SK-N-SH treated with all-trans-retinoic acid at 6 μM for 48 hours (cell line): ENCODE measurements at regions not wholly inside any gene's neighbourhood (a gene's known extent, or its start where the extent isn't known, plus 50 kb on each side); places are given as distances from the start of the nearest gene placed in this dataset.

Experiments
- ATAC-seq: fragments of 200-7000 bp; cut with Tn5 transposase; 3 replicates; pipeline ENCODE4 v1.9.1; 2020; ENCODE audit warnings: mild to moderate bottlenecking, moderate library complexity
- BACH2 ChIP-seq: fragments of 250-450 bp; sonication (Bioruptor Pico); IDR thresholded peaks from 2 replicates; pipeline ENCODE4 v1.9.0; 2021; ENCODE audit warnings: mild to moderate bottlenecking, borderline replicate concordance
- CREB5 ChIP-seq: fragments of 250-450 bp; sonication (Bioruptor Pico); IDR thresholded peaks from 2 replicates; pipeline ENCODE4 v1.5.1; 2020; ENCODE audit warnings: low read depth, mild to moderate bottlenecking, moderate library complexity
- ESRRG ChIP-seq: fragments of 250-450 bp; sonication (Bioruptor Pico); IDR thresholded peaks from 2 replicates; pipeline ENCODE4 v1.6.1; 2021; ENCODE audit warnings: mild to moderate bottlenecking
- GLIS3 ChIP-seq: fragments of 250-450 bp; sonication (Bioruptor Pico); IDR thresholded peaks from 2 replicates; pipeline ENCODE4 v1.5.0; 2020; ENCODE audit warnings: mild to moderate bottlenecking, moderate library complexity
- ISL1 ChIP-seq: fragments of 250-450 bp; sonication (Bioruptor Pico); IDR thresholded peaks from 2 replicates; pipeline ENCODE4 v2.1.2; 2022; ENCODE audit warnings: mild to moderate bottlenecking, moderate library complexity
- OSR1 ChIP-seq: fragments of 250-450 bp; sonication (Bioruptor Pico); IDR thresholded peaks from 2 replicates; pipeline ENCODE4 v1.8.0; 2022; ENCODE audit warnings: moderate library complexity, mild to moderate bottlenecking, inconsistent platforms
- PATZ1 ChIP-seq: fragments of 250-450 bp; sonication (Bioruptor Pico); IDR thresholded peaks from 2 replicates; pipeline ENCODE4 v1.8.0; 2020; ENCODE audit warnings: mild to moderate bottlenecking, moderate library complexity, borderline replicate concordance
- POU6F1 ChIP-seq: fragments of 250-450 bp; sonication (Bioruptor Pico); IDR thresholded peaks from 2 replicates; pipeline ENCODE4 v1.8.0; 2021; ENCODE audit warnings: low read depth, mild to moderate bottlenecking, moderate library complexity, borderline replicate concordance
- PPARA ChIP-seq: fragments of 250-450 bp; sonication (Bioruptor Pico); IDR thresholded peaks from 2 replicates; pipeline ENCODE4 v1.5.0; 2020; ENCODE audit warnings: mild to moderate bottlenecking, borderline replicate concordance
- RARB ChIP-seq: fragments of 250-450 bp; sonication (Bioruptor Pico); IDR thresholded peaks from 2 replicates; pipeline ENCODE4 v1.8.0; 2021; ENCODE audit warnings: mild to moderate bottlenecking, moderate library complexity
- SNAI2 ChIP-seq: fragments of 250-450 bp; sonication (Bioruptor Pico); IDR thresholded peaks from 2 replicates; pipeline ENCODE4 v1.5.0; 2020; ENCODE audit warnings: mild to moderate bottlenecking, moderate library complexity
- TOX ChIP-seq: fragments of 250-450 bp; sonication (Bioruptor Pico); IDR thresholded peaks from 2 replicates; pipeline ENCODE4 v1.8.0; 2021; ENCODE audit warnings: mild to moderate bottlenecking, moderate library complexity, borderline replicate concordance
- TSHZ2 ChIP-seq: fragments of 250-450 bp; sonication (Bioruptor Pico); IDR thresholded peaks from 2 replicates; pipeline ENCODE4 v1.5.0; 2020; ENCODE audit warnings: mild to moderate bottlenecking, moderate library complexity
- ZNF565 ChIP-seq: fragments of 450-650 bp; formaldehyde crosslinking; conservative IDR thresholded peaks from 2 replicates; pipeline ENCODE4 v1.5.0; 2020; ENCODE audit warnings: low read depth, mild to moderate bottlenecking, moderate library complexity
- ZNF8 ChIP-seq: fragments of 450-650 bp; formaldehyde crosslinking; IDR thresholded peaks from 2 replicates; pipeline ENCODE4 v1.5.0; 2020; ENCODE audit warnings: mild to moderate bottlenecking, moderate library complexity

GRCh38 chr9:11064909-11065308 is 452.1 kb upstream of the PTPRD start:
- TF ChIP-seq ESRRG: no peak
- no peak for TF ChIP-seq ZNF8 (CRISPR knock-in tag)
- no peak for TF ChIP-seq ZNF565
- TF ChIP-seq, all 23 proteins: peak for 0
- peak; percentile 98 for ATAC-seq

- ATAC-seq: no peak
- TF ChIP-seq BACH2 (CRISPR knock-in tag): no peak
- TF ChIP-seq POU6F1 (CRISPR knock-in tag): no peak
Measured at GRCh38 chr9:11072176-11072575, 459.4 kb upstream of the PTPRD start.

GRCh38 chr9:11086561-11086960 is 473.8 kb upstream of the PTPRD start:
- 0 out of 3 replicates have a peak, but pooled peaks have one; percentile 30 for ATAC-seq
- no peak for TF ChIP-seq OSR1
- TF ChIP-seq BACH2 (CRISPR knock-in tag): no peak
- TF ChIP-seq PATZ1 (CRISPR knock-in tag): no peak
- TF ChIP-seq TSHZ2 (CRISPR knock-in tag): no peak

GRCh38 chr9:11088821-11089374 is 476.1 kb upstream of the PTPRD start:
- no peak for TF ChIP-seq RARB (CRISPR knock-in tag)
- TF ChIP-seq TOX: no peak
- no peak for TF ChIP-seq ISL1
- no peak for TF ChIP-seq TSHZ2 (CRISPR knock-in tag)
- TF ChIP-seq GLIS3: no peak
- ATAC-seq: no peak

GRCh38 chr9:11092974-11093373 is 480.2 kb upstream of the PTPRD start:
- TF ChIP-seq ZNF8 (CRISPR knock-in tag) (no peak), ZNF565 (no peak), SNAI2 (CRISPR knock-in tag) (no peak), PATZ1 (CRISPR knock-in tag) (no peak), CREB5 (CRISPR knock-in tag) (no peak), PPARA (CRISPR knock-in tag) (no peak), TSHZ2 (CRISPR knock-in tag) (no peak), BACH2 (CRISPR knock-in tag) (no peak)
- no peak for ATAC-seq
